ENCODE measurements at regions not wholly inside any gene's neighbourhood (a gene's known extent, or its start where the extent isn't known, plus 50 kb on each side); places are given as distances from the start of the nearest gene placed in this dataset.
"Not testable (repeated sequence)": the region's sequence is repeated elsewhere in the genome, so short reads cannot be mapped to it uniquely, and the experiment has no call there.

DNA sequence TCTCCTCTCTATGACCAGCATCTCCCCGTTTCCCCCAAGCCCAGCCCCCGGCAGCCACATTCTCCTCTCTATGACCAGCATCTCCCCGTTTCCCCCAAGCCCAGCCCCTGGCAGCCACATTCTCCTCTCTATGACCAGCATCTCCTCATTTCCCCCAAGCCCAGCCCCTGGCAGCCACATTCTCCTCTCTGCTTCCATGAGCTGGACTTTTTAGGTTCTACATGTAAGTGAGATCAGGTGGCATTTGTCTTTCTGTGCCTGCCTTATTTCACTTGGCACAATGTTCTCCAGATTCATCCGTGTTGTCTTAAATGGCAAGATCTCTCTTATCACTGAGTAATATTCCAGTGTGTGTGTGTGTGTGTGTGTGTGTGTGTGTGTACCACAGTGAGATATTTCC, 428.1 kb upstream of the B3GAT1 start:
- intact Hi-C loops (cut with DNase I); DNase-seq (ENCODE audit: low spot score): not testable (repeated sequence)

DNA sequence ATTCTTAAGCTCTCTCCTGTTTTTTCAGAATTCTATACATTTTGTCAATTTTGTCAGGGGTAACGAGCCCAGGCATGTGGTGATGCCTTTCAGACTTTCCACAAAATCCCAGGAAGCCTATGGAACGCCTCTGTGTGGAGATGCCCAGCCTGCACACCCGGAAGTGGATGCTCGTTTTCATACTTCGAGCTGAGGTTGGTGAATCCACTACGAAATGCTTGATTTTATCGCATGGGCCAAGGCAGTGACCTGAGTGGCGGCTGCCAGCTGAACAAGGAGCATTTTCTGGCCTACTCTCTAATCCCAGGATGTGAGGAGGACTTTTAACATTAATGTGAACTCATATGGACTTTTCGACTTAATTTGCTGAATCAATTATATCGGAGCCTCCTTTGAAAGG, 426.7 kb upstream of the B3GAT1 start:
- no peak for DNase-seq (ENCODE audit: low spot score)
- intact Hi-C loops (cut with DNase I) = no loop called here

DNA sequence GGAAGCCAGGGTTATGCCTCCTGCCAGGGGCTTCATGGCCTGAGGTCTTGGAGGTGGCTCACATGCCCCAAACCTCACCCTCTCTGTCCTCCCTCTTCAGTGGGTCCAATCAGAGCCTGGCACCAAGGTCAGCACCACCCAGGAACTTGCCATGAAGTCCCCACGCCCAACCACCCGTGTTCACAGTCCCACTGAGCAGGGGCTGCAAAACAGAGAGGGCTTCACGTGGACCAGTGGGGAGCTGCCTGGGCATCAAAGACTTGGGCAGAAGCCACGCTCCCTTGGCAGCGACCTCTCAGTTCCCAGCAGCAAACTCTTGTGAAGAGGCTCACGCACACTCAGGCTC, 425.8 kb upstream of the B3GAT1 start:
- intact Hi-C loops (cut with DNase I) = no loop called here
- no peak for DNase-seq (ENCODE audit: low spot score)

DNA sequence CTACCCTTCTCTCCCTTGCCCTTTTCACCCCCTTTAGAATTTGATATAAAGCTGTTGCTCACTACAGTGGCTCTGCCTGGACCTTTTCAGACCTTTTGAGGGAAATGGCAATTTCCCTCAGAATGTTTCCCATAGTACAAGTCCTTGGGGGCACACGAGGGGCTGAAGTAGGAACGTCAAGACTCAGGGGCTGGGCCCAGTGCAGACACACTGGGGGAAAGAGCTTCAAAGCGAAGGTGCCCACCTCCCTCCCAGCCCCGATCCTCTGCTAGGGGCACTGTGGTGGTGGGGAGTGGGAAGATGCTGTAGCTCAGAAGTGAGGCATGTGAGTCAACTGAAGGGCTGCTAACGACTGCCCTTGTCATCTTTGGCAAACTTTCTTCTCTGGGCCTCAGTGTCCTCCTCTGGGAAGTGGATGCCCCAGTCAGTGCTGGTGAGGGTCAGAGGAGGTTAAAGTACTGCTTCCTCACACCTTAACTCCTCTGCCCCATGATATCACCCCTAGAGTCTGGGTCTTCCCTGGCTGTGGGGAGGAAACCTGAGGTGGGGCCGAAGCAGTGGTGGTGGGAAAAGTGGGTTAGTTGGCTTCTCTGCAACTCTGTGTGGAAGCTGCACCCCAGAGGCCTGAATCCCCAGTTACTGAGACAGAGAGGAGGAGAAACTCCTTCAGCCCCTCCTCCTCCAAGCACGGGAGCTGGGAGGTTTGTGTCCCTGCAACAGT, 425.3 kb upstream of the B3GAT1 start:
- intact Hi-C loops (cut with DNase I) = no loop called here
- no peak for DNase-seq (ENCODE audit: low spot score)

DNA sequence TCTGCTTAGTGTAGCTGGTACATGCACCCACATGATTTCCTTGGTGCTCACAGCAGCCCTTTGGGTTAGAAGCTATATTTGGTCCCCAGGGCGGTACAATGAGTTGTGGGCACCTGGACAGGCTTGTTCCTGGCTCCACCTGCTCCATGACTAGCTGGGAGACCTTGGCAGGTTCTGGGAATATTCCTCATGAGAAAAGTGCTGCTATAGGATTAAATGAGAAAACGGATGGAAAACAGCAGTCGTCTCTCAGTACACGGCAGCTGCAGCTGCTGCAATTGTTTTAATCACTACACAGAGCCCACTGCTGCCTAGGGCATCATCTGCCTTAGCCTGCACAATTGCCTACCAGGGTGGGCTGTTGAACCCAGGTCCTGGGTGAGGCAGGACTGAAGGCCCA, 424.5 kb upstream of the B3GAT1 start:
- intact Hi-C loops (cut with DNase I) = no loop called here
- DNase-seq (ENCODE audit: low spot score) = no peak

DNA sequence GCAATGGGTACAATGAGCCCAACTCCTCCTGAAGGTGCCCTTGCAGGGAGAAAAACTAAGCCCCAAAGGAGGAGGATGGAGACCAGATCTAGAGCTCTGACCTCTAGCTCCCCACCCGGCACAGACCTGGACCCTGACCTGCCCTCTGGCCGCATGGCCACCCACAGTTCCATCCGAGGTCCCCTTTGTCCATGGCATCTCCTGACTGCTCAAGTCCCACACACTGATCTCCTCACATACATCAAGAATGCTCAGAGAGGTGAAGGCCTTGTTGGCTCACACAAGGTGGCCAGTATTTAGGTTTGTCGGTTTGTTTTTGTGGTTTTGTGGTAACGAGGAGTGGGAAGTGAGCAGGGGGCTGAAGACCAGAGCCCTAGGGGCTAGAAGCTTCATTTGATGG, 423.5 kb upstream of the B3GAT1 start:
- DNase-seq (ENCODE audit: low spot score) = no peak
- intact Hi-C loops (cut with DNase I) = no loop called here

DNA sequence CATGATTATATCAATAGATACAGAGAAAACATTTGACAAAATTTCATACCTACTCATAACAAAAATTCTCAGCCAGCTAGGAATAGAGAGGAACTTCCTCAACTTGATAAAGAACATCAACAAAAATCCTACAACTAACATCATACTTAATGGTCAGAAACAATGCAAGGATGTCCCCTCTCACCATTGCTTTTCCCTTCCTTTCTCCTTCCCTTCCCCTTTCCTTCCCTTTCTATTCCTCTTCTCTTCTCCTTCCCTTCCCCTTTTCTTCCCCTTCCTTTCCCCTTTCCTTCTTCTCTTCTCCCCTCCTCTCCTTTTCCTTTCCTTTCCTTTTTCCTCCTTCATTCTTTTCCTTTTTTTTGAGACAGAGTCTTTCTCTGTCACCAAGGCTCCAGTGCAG, 418.3 kb upstream of the B3GAT1 start:
- intact Hi-C loops (cut with DNase I) = no loop called here
- no peak for DNase-seq (ENCODE audit: low spot score)

DNA sequence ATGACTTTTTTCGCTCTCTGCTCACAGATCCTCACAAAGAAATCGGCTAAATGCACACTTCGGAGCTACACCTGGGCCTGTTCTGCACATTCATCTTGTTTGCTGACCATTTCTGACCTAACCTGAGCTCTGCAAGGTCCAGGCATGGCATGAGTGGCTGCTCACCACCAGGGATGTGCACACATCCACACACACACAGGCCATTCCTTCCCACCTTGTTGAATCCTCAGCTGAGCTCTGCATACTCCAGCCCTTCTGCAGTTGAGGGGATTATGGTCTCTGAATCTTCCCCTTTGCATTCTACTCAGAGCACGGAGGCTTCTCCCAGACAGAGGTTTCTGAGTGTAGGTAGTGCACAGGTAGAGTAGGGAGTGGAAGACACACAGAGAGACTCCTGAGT, 411.9 kb upstream of the B3GAT1 start:
- DNase-seq (ENCODE audit: low spot score) = no peak
- intact Hi-C loops (cut with DNase I) = no loop called here

DNA sequence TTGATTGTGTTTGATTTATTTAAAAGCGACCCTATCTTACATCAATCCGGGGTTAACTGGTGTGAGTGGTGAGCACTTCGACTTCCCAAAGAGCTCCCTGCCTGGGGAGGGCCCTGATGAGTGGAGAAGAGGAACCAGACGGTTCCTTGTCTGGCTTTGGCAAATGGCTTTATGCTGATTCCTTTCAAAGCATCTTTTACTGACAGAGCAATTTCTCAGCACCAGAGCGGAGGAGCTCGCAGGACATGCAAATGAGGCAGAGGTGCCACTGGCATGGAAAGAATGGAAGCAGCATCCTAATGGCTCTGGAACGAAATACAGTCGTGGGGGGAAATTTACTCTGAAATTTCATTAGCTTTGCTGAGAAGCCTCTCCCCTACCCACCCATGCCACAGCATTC, 410.9 kb upstream of the B3GAT1 start:
- intact Hi-C loops (cut with DNase I) = no loop called here
- no peak for DNase-seq (ENCODE audit: low spot score)

DNA sequence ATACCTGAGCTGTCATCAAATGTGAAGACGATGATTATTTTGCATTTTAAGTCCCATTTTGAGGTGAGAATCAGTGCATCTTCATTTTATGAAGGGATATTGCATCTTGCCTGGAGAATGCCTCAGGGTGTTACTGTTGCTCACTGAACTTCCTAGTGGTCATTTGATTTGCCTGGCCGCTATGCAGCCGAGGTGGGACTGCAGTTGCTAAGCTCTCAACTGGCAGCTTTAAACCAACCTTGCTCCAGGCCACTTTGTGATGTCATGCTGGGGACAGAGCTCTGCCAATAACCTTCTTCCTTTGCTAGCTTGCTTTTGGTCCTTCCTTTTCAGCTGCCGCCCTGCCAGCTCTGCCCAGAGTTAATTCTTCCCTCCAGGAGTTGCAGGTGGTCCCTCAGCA, 409.4 kb upstream of the B3GAT1 start:
- no peak for DNase-seq (ENCODE audit: low spot score)
- intact Hi-C loops (cut with DNase I) = no loop called here

DNA sequence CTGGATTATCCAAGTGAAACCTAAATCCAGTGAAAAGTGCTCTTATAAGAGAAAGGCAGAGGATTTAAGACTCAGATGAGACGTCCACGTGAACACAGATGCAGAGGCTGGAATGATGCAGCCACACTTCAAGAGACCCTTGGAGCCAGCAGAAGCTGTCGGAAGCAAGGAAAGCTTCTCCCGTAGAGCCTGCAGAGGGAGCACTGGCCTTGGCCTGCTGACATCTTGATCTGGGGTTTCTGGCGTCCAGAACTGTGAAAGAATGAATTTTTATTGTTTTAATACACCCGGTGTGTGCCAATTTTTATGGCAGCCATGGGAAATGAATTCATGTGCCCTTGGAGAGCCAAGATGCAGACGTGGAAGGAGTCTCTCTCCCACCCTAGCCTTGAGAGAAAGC, 407.0 kb upstream of the B3GAT1 start:
- no peak for DNase-seq (ENCODE audit: low spot score)
- intact Hi-C loops (cut with DNase I) = no loop called here

DNA sequence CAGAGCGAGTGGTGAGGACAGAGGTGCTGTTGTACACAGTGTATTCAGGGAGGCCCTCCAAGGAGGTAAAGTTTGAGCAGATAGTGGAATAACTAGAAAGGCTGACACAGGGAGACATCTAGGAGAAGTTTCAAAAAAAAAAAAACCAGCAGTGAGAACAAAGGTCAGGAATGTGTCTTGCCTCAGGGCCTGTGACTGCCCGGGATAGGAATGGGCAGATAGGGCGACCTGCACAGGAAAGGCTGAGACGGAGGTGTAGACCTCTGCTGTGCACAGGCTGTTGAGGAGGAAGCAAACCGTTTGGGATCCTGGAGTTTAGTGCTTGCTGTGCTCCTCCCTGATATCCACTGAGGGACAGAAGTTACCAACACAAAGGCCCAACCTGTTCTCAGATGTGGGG, 406.5 kb upstream of the B3GAT1 start:
- DNase-seq (ENCODE audit: low spot score) = no peak
- intact Hi-C loops (cut with DNase I) = no loop called here

DNA sequence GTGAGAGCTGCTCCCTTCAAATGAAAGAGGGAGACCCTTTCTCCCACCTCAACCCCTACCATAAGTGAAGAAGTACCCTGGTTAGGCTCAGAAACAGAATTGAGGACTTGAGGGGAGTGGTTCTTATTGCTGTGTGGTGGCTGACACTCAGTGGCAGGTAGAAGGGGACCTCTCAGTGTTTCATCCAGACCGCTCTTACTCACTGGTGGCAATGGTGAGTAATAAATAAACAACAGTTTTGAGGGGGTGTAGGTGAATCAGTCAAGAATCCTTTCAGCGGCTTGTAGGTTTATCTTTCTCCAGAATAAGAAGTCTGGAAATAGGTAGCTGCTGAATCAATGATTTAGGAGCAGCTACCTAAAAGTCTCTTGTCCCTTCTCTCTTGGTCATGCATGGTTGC, 403.4 kb upstream of the B3GAT1 start:
- DNase-seq (ENCODE audit: low spot score) = no peak
- intact Hi-C loops (cut with DNase I) = no loop called here

DNA sequence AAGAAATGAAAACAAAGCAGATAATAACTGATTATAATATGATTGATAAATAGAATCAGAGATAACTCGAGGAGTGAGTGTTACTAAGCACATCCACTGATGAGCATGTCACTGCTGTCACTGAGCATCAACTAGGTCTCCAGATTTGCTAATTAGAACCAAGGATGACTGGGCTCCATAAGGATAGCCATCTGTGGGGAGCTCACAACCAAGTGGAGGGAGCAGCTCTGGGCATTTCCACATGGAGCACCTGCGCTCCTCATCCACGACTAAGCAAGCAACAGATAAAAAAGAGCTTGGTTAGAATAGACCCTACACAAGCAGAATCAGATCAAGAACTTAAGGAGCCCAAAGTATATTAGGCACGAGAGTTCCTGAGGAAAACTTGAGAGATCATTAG, 396.0 kb upstream of the B3GAT1 start:
- no peak for DNase-seq (ENCODE audit: low spot score)
- intact Hi-C loops (cut with DNase I) = no loop called here

DNA sequence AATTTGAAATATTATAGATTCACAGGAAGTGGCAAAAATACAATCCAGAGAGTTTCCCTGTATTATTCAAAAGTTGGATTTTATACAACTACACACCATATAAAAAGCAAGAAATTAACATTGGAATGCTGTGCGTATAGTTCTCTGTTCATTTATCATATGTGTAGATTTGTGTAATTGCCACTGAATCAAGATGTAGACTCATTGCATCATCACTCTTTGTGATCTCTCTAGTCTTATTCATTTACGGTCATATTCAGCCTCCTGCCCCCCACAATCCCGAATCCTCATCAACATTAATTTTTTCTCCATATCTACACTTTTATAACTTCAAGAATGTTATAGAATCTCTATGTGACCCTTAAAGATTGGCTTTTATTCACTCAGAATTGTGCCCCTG, 390.6 kb upstream of the B3GAT1 start:
- no peak for DNase-seq (ENCODE audit: low spot score)
- intact Hi-C loops (cut with DNase I) = no loop called here

DNA sequence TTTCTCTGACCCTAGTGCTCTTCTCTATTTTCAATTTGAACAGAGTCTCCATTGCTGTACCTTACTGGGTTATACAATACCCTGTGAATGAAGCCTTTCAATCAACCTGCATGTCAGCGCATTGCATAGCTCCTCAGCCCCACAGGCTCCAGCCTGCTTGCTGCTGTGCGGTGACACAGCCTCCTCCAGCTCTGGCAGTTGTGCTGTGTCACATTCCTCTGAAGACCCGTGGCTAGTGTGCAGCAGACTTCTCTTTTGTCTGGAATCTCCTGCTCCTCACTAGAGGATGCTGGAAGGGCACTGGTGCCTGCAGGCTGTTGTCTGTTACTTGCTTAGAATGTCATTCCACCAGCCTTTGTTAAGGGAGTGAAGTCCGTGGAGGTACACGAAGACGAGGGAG, 390.1 kb upstream of the B3GAT1 start:
- intact Hi-C loops (cut with DNase I) = no loop called here
- DNase-seq (ENCODE audit: low spot score) = no peak

DNA sequence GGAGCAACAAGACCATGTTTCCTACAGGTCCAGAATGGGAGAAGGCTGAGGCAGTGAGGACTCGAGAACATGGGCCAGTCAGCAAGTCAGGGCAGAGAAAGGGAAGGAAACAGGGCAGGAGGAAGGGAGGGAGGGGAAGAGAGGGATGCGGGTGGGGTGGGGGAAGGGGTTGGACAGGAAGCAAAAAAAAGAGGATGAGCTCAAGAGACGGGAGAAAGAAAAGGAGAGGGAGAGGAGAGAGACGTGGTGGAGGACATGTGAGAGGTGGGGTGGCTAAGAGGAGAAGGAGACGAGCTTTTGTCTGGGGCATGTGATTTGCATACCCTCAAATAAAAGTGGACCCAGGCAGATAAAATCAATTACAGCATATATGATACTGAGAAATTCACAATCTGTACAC, 389.5 kb upstream of the B3GAT1 start:
- intact Hi-C loops (cut with DNase I) = no loop called here
- DNase-seq (ENCODE audit: low spot score) = no peak

DNA sequence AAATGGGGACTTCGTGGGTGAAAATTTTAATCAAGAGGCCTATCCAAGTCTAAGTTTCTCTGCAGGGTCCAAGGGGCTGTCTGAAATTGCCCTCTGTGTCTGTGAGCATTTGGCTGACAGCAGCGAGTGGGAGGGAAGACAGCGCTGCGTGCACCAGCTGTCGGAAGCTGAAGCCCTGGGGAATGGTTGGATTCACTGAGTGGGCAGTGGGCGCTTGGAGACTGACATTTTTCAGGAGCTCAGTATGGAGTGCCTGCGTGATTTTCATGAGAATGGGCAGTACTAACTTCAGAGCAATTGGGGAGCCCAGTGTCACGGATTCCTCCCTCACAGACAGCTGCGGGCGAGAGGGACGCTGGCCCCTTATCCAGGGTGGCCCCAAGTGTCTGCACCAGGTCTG, 388.8 kb upstream of the B3GAT1 start:
- intact Hi-C loops (cut with DNase I) = no loop called here
- DNase-seq (ENCODE audit: low spot score) = no peak

DNA sequence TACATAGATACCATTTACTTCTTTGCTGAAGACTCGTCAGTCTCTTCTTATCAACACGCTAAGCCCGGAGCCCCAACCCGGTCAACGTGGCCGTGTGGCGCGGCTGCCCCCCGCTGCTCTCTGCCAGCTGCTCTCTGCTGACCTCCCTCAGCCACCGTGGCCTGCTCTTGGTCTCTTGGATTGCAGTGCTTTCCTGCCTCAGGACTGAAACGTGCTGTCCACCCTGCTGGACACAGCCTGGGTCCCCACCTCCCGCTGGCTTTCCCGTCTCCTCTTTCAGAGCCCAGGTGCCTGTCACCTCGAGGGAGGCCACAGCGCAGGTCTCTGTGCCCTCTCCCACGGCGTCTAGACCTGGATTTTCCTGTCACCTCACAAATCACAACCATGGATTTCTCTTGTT, 388.1 kb upstream of the B3GAT1 start:
- intact Hi-C loops (cut with DNase I) = no loop called here
- DNase-seq (ENCODE audit: low spot score) = no peak

DNA sequence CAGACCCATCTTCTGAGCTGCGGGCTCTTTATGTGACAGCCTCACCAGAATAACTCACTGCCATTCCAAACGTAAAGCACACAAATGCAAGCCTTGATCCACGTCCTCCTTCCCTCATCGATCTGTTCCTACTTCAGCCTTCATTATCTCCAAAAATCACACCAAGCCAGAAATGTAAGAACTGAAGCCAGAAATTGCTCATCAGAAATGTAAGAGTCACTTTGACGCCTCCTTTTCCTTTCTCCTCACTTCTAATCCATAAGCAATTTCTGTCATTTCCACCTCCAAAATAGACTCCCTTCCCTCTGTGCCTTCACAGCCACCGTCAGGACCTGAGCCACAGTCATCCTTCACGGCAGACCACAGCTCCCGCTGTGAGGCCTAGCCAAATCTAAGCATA, 387.3 kb upstream of the B3GAT1 start:
- no peak for DNase-seq (ENCODE audit: low spot score)
- intact Hi-C loops (cut with DNase I) = no loop called here

DNA sequence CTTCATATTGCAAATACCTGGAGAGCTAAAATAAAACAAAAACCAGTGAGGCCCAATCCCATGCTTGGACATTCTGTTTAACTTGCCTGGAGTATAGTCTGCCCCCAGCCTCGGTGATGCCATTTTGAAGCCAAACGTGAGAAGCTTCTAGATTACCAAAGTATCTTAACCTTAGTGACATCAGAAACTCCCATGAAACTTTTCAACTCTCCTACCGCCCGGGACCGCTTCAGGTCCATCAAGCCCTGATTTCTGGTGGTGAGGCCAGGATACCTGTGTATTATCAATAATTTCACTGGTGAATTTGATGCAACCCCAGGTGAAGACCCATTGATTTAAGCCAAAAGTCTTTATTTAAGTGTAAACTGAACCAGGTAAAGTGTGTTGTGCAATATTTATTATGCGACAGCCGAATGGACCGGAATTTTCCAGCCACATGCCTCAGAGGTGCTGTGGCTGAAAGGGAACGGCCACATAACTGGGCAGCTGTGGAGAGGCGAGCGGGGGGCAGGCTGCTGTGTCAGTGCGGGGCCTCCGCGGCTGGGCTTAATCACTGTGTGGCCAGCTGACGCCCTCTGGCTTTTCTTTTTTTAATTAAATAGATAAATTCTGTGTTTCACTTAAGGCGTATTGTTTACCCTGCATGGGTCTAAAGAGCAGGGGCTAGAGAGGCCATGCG, 385.5 kb upstream of the B3GAT1 start:
- DNase-seq (ENCODE audit: low spot score) = no peak
- intact Hi-C loops (cut with DNase I) = no loop called here

DNA sequence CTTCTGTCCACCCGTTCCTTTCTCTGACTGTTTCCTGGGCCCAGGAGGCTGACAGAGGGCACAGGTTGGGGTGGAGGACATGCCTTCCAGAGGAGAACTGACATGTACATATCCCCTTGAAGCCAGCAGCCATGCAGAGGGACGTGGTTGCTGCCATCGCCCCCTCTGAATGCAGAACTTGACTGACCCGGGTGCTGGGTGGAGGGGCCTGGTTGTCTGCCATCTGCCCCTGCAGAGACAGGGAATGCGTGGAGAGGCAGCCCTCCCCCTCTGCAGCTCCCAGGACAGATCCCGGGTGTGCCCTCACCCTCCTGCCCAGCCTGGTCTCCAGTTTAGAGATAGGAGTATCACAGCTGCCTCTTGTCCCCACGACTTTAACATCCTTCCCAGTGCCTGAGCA, 383.0 kb upstream of the B3GAT1 start:
- intact Hi-C loops (cut with DNase I) = no loop called here
- DNase-seq (ENCODE audit: low spot score) = no peak

Measured in cardiac septum (tissue), 1 donor.